Astrocyte (in vitro differentiated cells and primary cell): ENCODE measurements at regions not wholly inside any gene's neighbourhood (a gene's known extent, or its start where the extent isn't known, plus 50 kb on each side); places are given as distances from the start of the nearest gene placed in this dataset.

Source experiments
- DNase-seq: peaks from one replicate; pipeline ENCODE4 v3.0.0-alpha.2; 2010; ENCODE audit warnings: low read depth
- FAIRE-seq: peaks from 2 replicates; lab custom pipeline; 2011; peaks lifted over from hg19 to GRCh38; lab: Jason Lieb, UNC
- H2AFZ ChIP-seq: 2 replicates; pipeline ENCODE4 v1.6.0; 2012; ENCODE audit warnings: low read depth, low read length, inconsistent platforms
- H3K27ac ChIP-seq: 2 replicates; pipeline ENCODE4 v1.5.1; 2011; ENCODE audit warnings: low read depth, low read length, inconsistent platforms
- H3K27me3 ChIP-seq: 2 replicates; pipeline ENCODE4 v1.6.0; 2011; ENCODE audit warnings: low read length, inconsistent platforms; ENCODE audit not compliant: insufficient read depth
- H3K36me3 ChIP-seq: 2 replicates; pipeline ENCODE4 v1.5.1; 2011; ENCODE audit warnings: low read length, inconsistent platforms; ENCODE audit not compliant: insufficient read depth
- H3K4me1 ChIP-seq: 2 replicates; pipeline ENCODE4 v1.5.1; 2011; ENCODE audit warnings: low read length, inconsistent platforms; ENCODE audit not compliant: insufficient read depth
- H3K4me2 ChIP-seq: 2 replicates; pipeline ENCODE4 v1.6.0; 2012; ENCODE audit warnings: low read length, inconsistent platforms
- H3K4me3 ChIP-seq: 2 replicates; pipeline ENCODE4 v1.5.1; 2011; ENCODE audit warnings: low read depth, mild to moderate bottlenecking, low read length, inconsistent platforms; ENCODE audit not compliant: insufficient read depth
- H3K79me2 ChIP-seq: 2 replicates; pipeline ENCODE4 v1.6.0; 2012; ENCODE audit warnings: mild to moderate bottlenecking, low read length, inconsistent platforms; ENCODE audit not compliant: insufficient read depth
- H3K9ac ChIP-seq: 2 replicates; pipeline ENCODE4 v1.6.0; 2012; ENCODE audit warnings: mild to moderate bottlenecking, low read length, inconsistent platforms
- H3K9me3 ChIP-seq: 2 replicates; pipeline ENCODE4 v1.5.1; 2012; ENCODE audit warnings: low read depth, mild to moderate bottlenecking, low read length, inconsistent platforms; ENCODE audit not compliant: insufficient read depth
- H4K20me1 ChIP-seq: 2 replicates; pipeline ENCODE4 v1.6.0; 2012; ENCODE audit warnings: low read length, inconsistent platforms; ENCODE audit not compliant: insufficient read depth
- H3K27ac Mint-ChIP-seq: one replicate; pipeline ENCODE4 v1.8.0; 2021; ENCODE audit warnings: mild to moderate bottlenecking, mixed read lengths; ENCODE audit not compliant: unreplicated experiment
- H3K27me3 Mint-ChIP-seq: one replicate; pipeline ENCODE4 v1.8.0; 2021; ENCODE audit warnings: low read depth, mixed read lengths; ENCODE audit not compliant: unreplicated experiment
- H3K36me3 Mint-ChIP-seq: one replicate; pipeline ENCODE4 v1.8.0; 2021; ENCODE audit warnings: low read depth, mixed read lengths; ENCODE audit not compliant: unreplicated experiment
- H3K4me1 Mint-ChIP-seq: one replicate; pipeline ENCODE4 v1.8.0; 2021; ENCODE audit warnings: low read depth, mixed read lengths; ENCODE audit not compliant: unreplicated experiment
- H3K4me3 Mint-ChIP-seq: one replicate; pipeline ENCODE4 v1.8.0; 2021; ENCODE audit warnings: mild to moderate bottlenecking, moderate library complexity, mixed read lengths; ENCODE audit not compliant: unreplicated experiment
- H3K9me3 Mint-ChIP-seq: one replicate; pipeline ENCODE4 v1.8.0; 2021; ENCODE audit warnings: mild to moderate bottlenecking, mixed read lengths; ENCODE audit not compliant: unreplicated experiment
- EZH2 ChIP-seq: IDR thresholded peaks from 2 replicates; pipeline ENCODE4 v1.6.1; 2012; ENCODE audit warnings: mild to moderate bottlenecking, low read length, inconsistent platforms; ENCODE audit not compliant: insufficient read depth
- TF ChIP-seq, protein P1 (sequence below): IDR thresholded peaks from 2 replicates; pipeline ENCODE4 v1.5.1; 2011; ENCODE audit warnings: low read depth, mild to moderate bottlenecking, inconsistent platforms, low read length, moderate library complexity; ENCODE audit not compliant: insufficient read depth

DNA sequence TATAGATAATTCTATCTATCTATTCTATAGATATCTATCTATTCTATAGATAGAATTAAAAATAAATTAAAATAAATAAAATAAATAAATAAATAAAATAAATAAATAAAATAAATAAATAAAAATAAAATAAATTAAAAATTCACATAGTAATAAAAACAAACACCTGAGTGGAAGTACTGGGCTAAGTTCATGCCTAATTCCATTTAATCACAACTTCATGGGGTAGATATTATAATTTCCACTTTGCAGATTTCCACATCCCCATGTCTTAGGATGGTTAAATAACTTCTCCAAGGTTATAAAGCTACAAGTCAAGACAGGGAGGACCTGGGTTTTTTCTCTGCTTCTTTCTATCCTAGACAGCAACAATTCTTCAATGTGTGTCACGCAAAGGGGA lies 261.4 kb upstream of the MEX3C start:
- no peak overlapping the region for H3K4me2 ChIP-seq
- no peak overlapping the region for H3K27ac ChIP-seq
- no peak overlapping the region for H3K9ac ChIP-seq
- no peak for TF ChIP-seq EZH2
- TF ChIP-seq, protein P1, sequence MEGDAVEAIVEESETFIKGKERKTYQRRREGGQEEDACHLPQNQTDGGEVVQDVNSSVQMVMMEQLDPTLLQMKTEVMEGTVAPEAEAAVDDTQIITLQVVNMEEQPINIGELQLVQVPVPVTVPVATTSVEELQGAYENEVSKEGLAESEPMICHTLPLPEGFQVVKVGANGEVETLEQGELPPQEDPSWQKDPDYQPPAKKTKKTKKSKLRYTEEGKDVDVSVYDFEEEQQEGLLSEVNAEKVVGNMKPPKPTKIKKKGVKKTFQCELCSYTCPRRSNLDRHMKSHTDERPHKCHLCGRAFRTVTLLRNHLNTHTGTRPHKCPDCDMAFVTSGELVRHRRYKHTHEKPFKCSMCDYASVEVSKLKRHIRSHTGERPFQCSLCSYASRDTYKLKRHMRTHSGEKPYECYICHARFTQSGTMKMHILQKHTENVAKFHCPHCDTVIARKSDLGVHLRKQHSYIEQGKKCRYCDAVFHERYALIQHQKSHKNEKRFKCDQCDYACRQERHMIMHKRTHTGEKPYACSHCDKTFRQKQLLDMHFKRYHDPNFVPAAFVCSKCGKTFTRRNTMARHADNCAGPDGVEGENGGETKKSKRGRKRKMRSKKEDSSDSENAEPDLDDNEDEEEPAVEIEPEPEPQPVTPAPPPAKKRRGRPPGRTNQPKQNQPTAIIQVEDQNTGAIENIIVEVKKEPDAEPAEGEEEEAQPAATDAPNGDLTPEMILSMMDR: no peak
- H4K20me1 ChIP-seq: no peaks in the 10 kb centered on the region
- H3K4me1 ChIP-seq: no peaks in the 10 kb centered on the region
- no peaks in the 10 kb centered on the region for H3K9me3 ChIP-seq
- H3K27me3 ChIP-seq: no peaks in the 10 kb centered on the region
- H3K4me1 Mint-ChIP-seq: peaks cover 5% of the 10 kb centered on the region
- H3K79me2 ChIP-seq: no peaks in the 10 kb centered on the region
- no peak overlapping the region for H3K4me3 ChIP-seq
- H3K9me3 Mint-ChIP-seq: no peaks in the 10 kb centered on the region
- H3K27ac Mint-ChIP-seq: no peak overlapping the region
- no peaks in the 10 kb centered on the region for H3K36me3 ChIP-seq
- H2AFZ ChIP-seq: no peak overlapping the region
- H3K36me3 Mint-ChIP-seq: no peaks in the 10 kb centered on the region
- peaks cover 1% of the 10 kb centered on the region for H3K27me3 Mint-ChIP-seq
- no peak overlapping the region for H3K4me3 Mint-ChIP-seq
- FAIRE-seq (no peak), DNase-seq (no peak)

DNA sequence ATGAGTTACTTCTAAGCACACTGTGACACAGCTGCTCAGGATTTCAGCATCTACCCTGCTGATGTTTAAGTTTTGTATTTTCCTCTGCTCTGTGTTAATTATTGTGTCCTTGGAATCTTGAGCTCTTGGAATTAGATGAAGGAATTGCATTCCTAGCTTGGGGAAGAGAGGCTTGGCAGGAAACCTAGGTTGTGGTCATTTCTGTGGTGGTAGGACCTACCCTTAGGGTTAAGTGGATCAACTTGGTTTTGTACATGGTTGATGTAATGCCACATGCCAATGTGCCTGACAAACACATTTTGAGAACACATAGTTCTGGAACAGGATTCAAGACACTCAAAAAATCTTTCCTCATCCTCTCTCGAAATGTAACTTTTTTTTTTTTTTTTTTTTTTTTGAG lies 264.5 kb upstream of the MEX3C start:
- Histone ChIP-seq H4K20me1 (no peaks in the 10 kb centered on the region), H3K4me1 (no peaks in the 10 kb centered on the region), H3K79me2 (no peaks in the 10 kb centered on the region), H3K27me3 (no peaks in the 10 kb centered on the region), H3K27ac (no peak overlapping the region), H3K4me3 (no peak overlapping the region), H3K9me3 (no peaks in the 10 kb centered on the region), H3K36me3 (no peaks in the 10 kb centered on the region), H3K9ac (no peak overlapping the region), H2AFZ (no peak overlapping the region), H3K4me2 (no peak overlapping the region)
- Mint-ChIP-seq H3K9me3 (no peaks in the 10 kb centered on the region), H3K4me3 (no peak overlapping the region), H3K27me3 (no peaks in the 10 kb centered on the region), H3K27ac (no peak overlapping the region), H3K36me3 (no peaks in the 10 kb centered on the region), H3K4me1 (peaks cover 5% of the 10 kb centered on the region)
- no peak for TF ChIP-seq EZH2
- TF ChIP-seq, protein P1: no peak
- DNase-seq (peak; percentile 0), FAIRE-seq (no peak)

DNA sequence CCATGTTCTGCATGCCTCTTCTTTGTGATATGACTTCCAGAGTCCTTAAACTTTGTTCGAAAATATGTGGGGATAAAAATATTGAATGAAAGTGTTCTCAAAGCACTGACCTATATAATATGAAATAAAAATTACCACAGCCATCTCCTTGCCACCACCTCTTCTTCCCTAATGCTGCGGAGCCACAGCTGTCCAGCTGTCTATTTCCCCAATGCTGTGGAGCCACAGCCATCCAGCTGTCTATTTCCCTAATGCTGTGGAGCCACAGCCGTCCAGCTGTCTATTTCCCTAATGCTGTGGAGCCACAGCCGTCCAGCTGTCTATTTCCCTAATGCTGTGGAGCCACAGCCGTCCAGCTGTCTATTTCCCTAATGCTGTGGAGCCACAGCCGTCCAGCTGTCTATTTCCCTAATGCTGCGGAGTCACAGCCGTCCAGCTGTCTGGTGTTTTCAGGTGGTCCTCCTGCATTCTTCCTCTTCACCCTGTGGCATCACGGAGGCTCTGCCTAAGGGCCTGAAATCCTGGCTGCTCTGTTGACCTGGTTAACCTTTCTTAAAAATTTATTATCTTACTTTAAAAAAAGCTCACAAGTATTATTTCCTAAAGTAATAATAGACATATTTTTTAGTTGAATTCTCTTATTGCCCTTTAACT lies 266.1 kb upstream of the MEX3C start:
- Histone ChIP-seq H4K20me1 (no peaks in the 10 kb centered on the region), H3K4me3 (no peak overlapping the region), H3K27me3 (no peaks in the 10 kb centered on the region), H3K79me2 (no peaks in the 10 kb centered on the region), H3K27ac (no peak overlapping the region), H3K4me1 (no peaks in the 10 kb centered on the region), H2AFZ (no peak overlapping the region), H3K4me2 (no peak overlapping the region), H3K9me3 (no peaks in the 10 kb centered on the region), H3K36me3 (no peaks in the 10 kb centered on the region), H3K9ac (no peak overlapping the region)
- TF ChIP-seq, protein P1: no peak
- no peak for TF ChIP-seq EZH2
- Mint-ChIP-seq H3K4me1 (peaks cover 5% of the 10 kb centered on the region), H3K36me3 (no peaks in the 10 kb centered on the region), H3K9me3 (no peaks in the 10 kb centered on the region), H3K4me3 (no peak overlapping the region), H3K27ac (no peak overlapping the region), H3K27me3 (no peaks in the 10 kb centered on the region)
- DNase-seq (no peak), FAIRE-seq (no peak)
